GM18520 (cell line): ENCODE measurements at regions not wholly inside any gene's neighbourhood (a gene's known extent, or its start where the extent isn't known, plus 50 kb on each side); places are given as distances from the start of the nearest gene placed in this dataset.

Experiments used
- ATAC-seq: cut with Tn5 transposase; IDR thresholded peaks from one replicate; pipeline ENCODE4 v1.9.1; 2021; ENCODE audit not compliant: unreplicated experiment

DNA sequence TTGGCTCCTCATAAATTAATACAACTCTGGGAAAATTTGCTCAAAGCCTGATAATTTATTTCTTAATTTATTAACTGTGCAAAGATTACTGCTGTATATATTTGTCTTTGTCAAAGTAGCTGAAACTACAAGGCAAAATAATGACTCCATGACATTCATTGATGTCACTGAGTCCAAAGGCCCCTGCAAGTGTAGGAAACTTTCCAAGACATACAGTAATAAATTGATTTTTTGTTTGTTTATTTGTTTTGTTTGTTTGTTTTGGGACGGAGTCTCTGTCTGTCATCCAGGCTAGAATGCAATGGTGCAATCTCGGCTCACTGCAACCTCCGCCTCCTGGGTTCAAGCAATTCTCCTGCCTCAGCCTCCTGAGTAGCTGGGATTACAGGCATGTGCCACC, 96.8 kb upstream of the LPP start:
- no peak for ATAC-seq

DNA sequence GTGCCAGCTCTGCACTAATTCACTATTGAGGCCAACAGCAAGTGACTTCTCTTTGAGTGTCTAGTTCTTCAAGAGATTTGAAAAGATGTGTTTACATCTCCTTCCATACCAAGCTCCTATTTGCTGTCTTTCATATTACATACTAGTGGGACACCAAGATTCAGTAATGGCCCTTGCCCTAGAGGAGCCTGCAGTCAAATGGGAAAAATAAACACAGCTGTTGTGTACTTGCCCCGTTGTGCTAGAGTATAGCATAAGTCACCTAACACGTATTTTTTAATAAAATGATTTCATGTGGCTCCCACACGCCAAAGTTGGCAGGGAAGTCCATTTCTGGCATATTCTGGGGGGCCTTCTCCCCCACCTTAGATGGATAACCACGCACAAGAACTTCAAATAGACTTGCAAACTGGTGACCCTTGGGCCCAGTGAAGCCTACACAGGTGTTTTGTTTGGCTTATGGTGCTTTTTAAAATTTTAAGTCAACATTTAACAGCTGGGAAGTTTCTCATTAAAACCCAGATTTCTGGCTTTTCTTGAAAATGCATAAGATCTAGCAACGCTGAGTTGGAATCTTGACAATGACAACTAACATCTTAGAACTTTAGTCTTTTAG, 95.3 kb upstream of the LPP start:
- ATAC-seq, result no peak

GRCh38 chr3:188059351-188059750, 94.6 kb upstream of the LPP start:
- no peak for ATAC-seq

GRCh38 chr3:188060264-188060835, 93.6 kb upstream of the LPP start:
- no peak for ATAC-seq

DNA sequence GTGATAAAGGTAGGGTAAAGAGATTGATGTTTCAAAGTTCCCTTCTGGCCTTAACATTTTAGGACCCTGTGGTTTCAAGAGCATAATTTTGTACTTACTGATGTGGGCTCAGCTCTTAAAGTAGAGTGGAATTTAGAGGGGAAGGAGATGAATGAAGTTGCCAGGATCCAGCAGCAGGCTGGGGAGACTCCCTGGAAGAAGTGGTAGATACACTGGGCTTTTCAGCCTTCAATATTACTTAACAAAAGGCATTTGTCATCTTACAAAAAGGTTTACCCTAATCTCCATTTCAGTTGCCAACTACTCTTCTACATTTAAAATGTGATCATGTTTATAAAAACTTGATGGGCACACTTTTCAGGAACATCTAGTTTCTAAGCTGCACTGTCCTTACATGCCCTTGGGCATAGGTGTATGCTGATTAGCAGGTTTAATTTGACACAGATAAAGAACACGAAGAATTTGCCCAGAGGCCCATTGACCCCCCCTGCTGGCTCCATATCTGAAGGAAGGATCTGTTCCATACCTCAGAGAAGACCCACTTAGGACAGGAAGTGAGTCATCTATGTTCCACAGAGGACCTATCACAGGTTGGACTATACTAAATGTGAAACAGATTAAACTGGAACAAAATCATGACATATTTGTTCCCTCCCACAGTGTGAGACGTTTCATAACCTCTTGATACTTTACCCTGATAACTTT, 93.0 kb upstream of the LPP start:
- ATAC-seq, result no peak

DNA sequence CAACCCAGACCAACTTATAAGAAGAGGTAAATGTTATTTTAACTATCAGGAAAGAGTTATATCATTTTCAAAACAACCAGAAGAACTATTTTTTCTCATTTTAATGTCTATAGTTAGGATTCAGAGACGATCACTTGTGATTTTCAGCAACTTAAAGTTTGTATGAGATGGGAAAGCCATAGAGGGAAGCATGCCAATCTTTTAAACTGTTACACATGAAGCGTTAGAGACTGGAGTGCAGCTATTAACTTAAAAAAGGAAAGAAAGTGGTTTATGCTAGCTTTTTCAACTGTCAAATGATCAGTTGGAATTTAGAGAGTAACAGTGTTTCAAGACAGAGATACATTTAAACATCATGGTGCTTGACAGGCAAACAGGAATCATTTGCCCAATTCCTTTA, 91.7 kb upstream of the LPP start:
- ATAC-seq, result no peak

GRCh38 chr3:188064831-188065493, 89.0 kb upstream of the LPP start:
- ATAC-seq, result no peak

- ATAC-seq, result no peak
Observed at GRCh38 chr3:188066141-188066540, 87.8 kb upstream of the LPP start.

DNA sequence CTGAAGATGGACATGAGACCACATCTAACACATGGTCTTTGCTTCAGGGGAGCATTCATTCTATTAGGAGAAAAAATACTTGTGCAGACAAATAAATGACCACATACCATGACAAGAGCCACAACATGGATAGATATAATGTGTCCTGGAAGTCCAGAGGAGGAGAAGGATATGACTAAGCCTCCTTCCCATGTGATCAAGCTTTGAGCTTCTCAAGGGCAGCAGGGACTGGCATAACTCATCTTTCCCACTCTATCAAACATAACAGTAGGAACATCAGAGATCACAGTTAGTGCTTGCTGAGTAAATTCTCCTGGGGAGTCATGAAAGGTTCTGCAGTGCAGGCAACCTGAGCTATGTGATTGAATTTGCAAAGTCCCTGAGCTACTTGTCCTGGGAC, 86.0 kb upstream of the LPP start:
- no peak for ATAC-seq

DNA sequence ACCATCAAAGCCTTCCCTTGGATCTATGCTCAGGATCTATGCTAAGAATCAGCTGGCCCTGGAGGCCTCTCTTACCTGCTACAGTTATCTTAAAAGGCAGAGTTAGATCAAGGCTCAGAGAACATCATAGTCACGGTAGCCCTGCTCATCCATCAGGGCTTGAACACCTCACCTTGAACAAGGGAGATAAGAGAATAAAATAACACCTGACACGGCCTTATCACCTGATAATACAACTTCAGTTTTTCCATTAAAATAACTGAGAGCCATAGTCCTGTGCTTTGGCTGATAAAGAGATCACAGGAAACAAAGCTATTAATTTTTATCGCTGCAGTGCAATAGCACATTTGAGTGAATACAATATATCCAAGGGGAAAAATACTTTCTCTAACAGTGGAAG, 85.6 kb upstream of the LPP start:
- no peak for ATAC-seq

DNA sequence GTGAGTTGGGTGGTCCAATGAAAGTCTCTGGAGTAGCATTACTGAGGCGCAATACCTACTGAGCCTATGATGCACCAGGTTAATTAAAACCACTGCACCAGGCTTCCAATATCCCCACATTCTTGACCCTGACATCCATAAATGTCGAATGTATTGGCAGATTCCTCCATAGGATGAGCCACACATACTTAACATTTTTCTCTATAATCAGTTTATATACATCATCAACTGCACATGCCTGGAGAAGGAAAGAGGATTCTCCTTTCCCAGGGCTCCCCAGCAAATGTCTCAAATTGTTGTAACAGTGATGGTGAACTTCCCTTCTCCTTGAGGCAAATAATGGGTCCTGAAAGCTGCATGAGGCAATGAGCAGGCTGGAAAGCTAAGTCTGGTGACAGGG, 82.3 kb upstream of the LPP start:
- no peak for ATAC-seq

- ATAC-seq, result no peak
Observed at GRCh38 chr3:188076176-188076575, 77.8 kb upstream of the LPP start.

DNA sequence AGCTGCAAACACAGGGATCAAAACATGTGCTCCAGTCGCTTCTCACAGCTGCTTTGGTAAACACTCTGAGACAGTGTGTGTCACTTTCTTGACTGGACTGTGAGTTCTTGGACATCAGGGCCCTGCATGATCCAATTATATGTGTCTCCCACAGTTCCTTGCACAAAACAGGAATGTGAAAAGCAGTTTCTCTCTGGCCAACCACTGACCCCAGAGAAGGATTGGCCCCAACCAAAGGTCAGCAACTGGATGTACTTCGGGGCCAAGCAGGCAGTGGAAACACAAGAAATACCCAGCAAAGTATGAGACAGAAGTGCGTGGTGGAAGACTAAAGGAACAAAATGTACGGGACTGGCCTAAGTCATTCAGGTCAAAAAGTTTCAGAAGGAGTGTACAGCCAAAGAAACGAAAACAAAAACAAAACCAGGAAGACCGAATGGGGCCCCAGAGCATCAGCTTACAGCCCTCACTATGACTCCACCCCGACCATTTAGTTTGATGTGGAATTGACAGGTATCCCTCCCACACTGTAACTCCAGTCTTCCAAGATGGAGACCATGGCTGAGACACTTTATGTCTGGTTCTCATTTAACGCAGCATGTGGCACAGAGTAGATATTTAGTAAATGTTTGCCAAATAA, 76.7 kb upstream of the LPP start:
- ATAC-seq, result no peak

GRCh38 chr3:188080091-188080490, 73.9 kb upstream of the LPP start:
- no peak for ATAC-seq

GRCh38 chr3:188082031-188082430, 71.9 kb upstream of the LPP start:
- no peak for ATAC-seq

DNA sequence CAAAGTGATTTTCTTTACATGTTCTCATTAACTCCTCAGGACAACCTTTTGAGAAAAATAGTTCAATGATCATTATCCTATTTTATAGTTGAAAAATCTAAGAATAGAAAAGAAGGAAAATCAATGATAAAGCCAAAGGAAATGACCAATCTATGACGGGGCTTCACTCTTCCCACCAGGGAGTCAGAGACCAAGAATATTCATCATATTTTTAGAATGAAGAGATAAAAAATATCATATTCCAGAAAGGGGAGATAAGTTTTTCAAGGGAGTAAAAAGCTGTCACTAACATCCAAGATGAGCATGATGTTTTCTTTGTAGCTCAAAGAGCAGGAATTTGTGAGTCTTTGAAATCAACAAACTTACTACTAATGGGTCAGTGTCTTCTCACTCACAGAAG, 71.5 kb upstream of the LPP start:
- no peak for ATAC-seq

- no peak for ATAC-seq
Observed at GRCh38 chr3:188083011-188083410, 70.9 kb upstream of the LPP start.

- no peak for ATAC-seq
Observed at GRCh38 chr3:188084752-188085583, 69.0 kb upstream of the LPP start.

DNA sequence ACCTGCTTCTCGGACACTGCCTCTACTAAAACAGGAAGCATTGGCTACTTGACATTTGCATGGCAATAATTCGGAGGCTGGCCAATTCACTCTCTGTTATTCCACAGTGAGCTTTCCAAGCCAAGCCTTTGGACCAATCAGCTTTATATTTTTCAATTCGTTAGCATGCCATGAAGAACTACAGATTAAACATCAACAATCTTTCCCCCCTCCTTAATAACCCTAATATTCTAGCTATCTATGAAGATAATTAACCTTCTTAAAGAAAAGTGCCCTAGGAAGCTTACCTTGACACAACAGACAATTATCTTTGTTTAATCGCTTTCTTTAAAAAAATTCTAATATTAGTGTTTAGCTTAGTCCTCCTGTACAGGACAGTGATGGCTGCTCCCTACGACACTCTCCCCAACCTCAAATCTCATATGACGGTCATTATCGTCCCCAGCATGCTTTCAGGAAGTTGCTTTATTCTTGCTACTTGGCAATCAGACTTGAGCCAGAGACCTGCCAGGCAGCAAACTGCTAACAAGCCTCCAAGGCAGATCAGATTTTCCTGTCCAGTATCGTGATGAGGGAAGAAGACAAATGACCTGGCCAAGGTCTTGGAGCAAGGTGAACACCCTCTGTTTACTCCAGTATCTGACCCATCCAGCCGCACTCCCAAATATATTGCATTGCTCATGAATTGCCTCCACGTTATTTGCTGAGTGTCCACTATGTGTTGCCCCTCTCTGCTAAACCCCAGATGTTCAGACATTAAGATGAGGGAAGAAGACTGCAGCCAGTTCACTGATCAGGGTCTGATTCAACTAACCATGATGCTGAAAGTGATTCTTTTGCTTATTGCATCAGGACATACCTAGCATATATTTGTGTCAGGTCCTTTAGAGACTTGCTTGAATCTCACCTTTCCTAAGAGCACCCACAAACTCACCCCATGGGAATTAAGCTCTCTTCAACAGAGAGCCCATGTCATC, 68.1 kb upstream of the LPP start:
- no peak for ATAC-seq
